Inflammatory macrophage treated with lipopolysaccharide for 4 hours (primary cell): ENCODE measurements at regions not wholly inside any gene's neighbourhood (a gene's known extent, or its start where the extent isn't known, plus 50 kb on each side); places are given as distances from the start of the nearest gene placed in this dataset.
A peak's percentile ranks its signal among the peaks of the same experiment; 100 is the strongest.

Experiments
- DNase-seq: peaks from one replicate; pipeline ENCODE4 v3.0.0-alpha.2; 2020

- no peak for DNase-seq
Measured at GRCh38 chr20:50364542-50364941, 145.6 kb upstream of the PTPN1 start.

- DNase-seq, result peak; percentile 87
Measured at GRCh38 chr20:50366270-50367103, 143.7 kb upstream of the PTPN1 start.

- no peak for DNase-seq
Measured at GRCh38 chr20:50367104-50367674, 143.0 kb upstream of the PTPN1 start.

- no peak for DNase-seq
Measured at GRCh38 chr20:50367739-50368375, 142.3 kb upstream of the PTPN1 start.

GRCh38 chr20:50368386-50368785, 141.8 kb upstream of the PTPN1 start:
- DNase-seq, result no peak

GRCh38 chr20:50368813-50369224, 141.4 kb upstream of the PTPN1 start:
- peak; percentile 49 for DNase-seq

GRCh38 chr20:50369225-50370035, 140.8 kb upstream of the PTPN1 start:
- no peak for DNase-seq

GRCh38 chr20:50370036-50370566, 140.1 kb upstream of the PTPN1 start:
- DNase-seq, result no peak

GRCh38 chr20:50371878-50372769, 138.1 kb upstream of the PTPN1 start:
- no peak for DNase-seq

- no peak for DNase-seq
Measured at GRCh38 chr20:50372770-50373088, 137.5 kb upstream of the PTPN1 start.

- DNase-seq, result no peak
Measured at GRCh38 chr20:50373674-50374286, 136.4 kb upstream of the PTPN1 start.

- no peak for DNase-seq
Measured at GRCh38 chr20:50374541-50375078, 135.6 kb upstream of the PTPN1 start.

GRCh38 chr20:50376179-50376887, 133.8 kb upstream of the PTPN1 start:
- DNase-seq, result no peak

- DNase-seq, result no peak
Measured at GRCh38 chr20:50376888-50377459, 133.2 kb upstream of the PTPN1 start.

GRCh38 chr20:50378170-50379000, 131.8 kb upstream of the PTPN1 start:
- DNase-seq, result no peak

GRCh38 chr20:50379049-50379990, 130.9 kb upstream of the PTPN1 start:
- peak; percentile 85 for DNase-seq

GRCh38 chr20:50379991-50380696, 130.0 kb upstream of the PTPN1 start:
- no peak for DNase-seq

- DNase-seq, result no peak
Measured at GRCh38 chr20:50380697-50381040, 129.5 kb upstream of the PTPN1 start.
